ENCODE measurements at regions not wholly inside any gene's neighbourhood (a gene's known extent, or its start where the extent isn't known, plus 50 kb on each side); places are given as distances from the start of the nearest gene placed in this dataset.

GRCh38 chrY:8659721-8660120, 677.5 kb upstream of the TSPY4 start:
- DNase-seq = peak in 3 of 56 donors; percentile 0

GRCh38 chrY:8673896-8674295, 663.4 kb upstream of the TSPY4 start:
- peak in 11 of 56 donors; percentile 0 to 23 (median 0) for DNase-seq

GRCh38 chrY:8677336-8677935, 659.8 kb upstream of the TSPY4 start:
- DNase-seq = peak in 14 of 56 donors; percentile 0 to 9 (median 1)

GRCh38 chrY:8687154-8687553, 650.1 kb upstream of the TSPY4 start:
- DNase-seq = no peak

- peak in 1 of 56 donors; percentile 0 for DNase-seq
Observed at GRCh38 chrY:8690901-8691685, 646.2 kb upstream of the TSPY4 start.

- no peak for DNase-seq
Observed at GRCh38 chrY:8698571-8698970, 638.7 kb upstream of the TSPY4 start.

- no peak for DNase-seq
Observed at GRCh38 chrY:8705636-8706300, 631.5 kb upstream of the TSPY4 start.

GRCh38 chrY:8712296-8712695, 625.0 kb upstream of the TSPY4 start:
- no peak for DNase-seq

- DNase-seq = no peak
Observed at GRCh38 chrY:8715226-8715625, 622.0 kb upstream of the TSPY4 start.

GRCh38 chrY:8726616-8727015, 610.6 kb upstream of the TSPY4 start:
- DNase-seq = peak in 19 of 56 donors; percentile 0 to 22 (median 0)

GRCh38 chrY:8729971-8730370, 607.3 kb upstream of the TSPY4 start:
- peak in 3 of 56 donors; percentile 0 for DNase-seq

- DNase-seq = no peak
Observed at GRCh38 chrY:8741343-8742069, 595.8 kb upstream of the TSPY4 start.

GRCh38 chrY:8764184-8764583, 573.1 kb upstream of the TSPY4 start:
- DNase-seq = no peak

GRCh38 chrY:8781184-8781890, 555.9 kb upstream of the TSPY4 start:
- no peak for DNase-seq

- no peak for DNase-seq
Observed at GRCh38 chrY:8794561-8794960, 542.7 kb upstream of the TSPY4 start.

GRCh38 chrY:8804317-8804716, 532.9 kb upstream of the TSPY4 start:
- no peak for DNase-seq

- DNase-seq = peak in 1 of 56 donors; percentile 0
Observed at GRCh38 chrY:8807648-8808408, 529.4 kb upstream of the TSPY4 start.

- no peak for DNase-seq
Observed at GRCh38 chrY:8808611-8809010, 528.7 kb upstream of the TSPY4 start.

- DNase-seq = no peak
Observed at GRCh38 chrY:8809076-8809475, 528.2 kb upstream of the TSPY4 start.

GRCh38 chrY:8814143-8814542, 523.1 kb upstream of the TSPY4 start:
- DNase-seq = no peak

Data from nucleus accumbens (tissue), 56 donors.